GM23338 (cell line): ENCODE measurements at regions not wholly inside any gene's neighbourhood (a gene's known extent, or its start where the extent isn't known, plus 50 kb on each side); places are given as distances from the start of the nearest gene placed in this dataset.

ENCODE experiments used
- EZH2 ChIP-seq: fragments of 200-600 bp; sonication (generic); IDR thresholded peaks from one replicate; pipeline ENCODE4 v1.8.0; 2017; ENCODE audit warnings: antibody characterized with exemption, mild to moderate bottlenecking, low read depth; ENCODE audit not compliant: unreplicated experiment
- EZH2phosphoT487 ChIP-seq: fragments of 200-600 bp; sonication (generic); IDR thresholded peaks from one replicate; pipeline ENCODE4 v1.8.1; 2018; ENCODE audit warnings: antibody characterized with exemption; ENCODE audit not compliant: unreplicated experiment

GRCh38 chr2:56108806-56109205 is 75.0 kb upstream of the CCDC85A start:
- no peak for TF ChIP-seq EZH2phosphoT487
- no peak for TF ChIP-seq EZH2
